ENCODE measurements at regions not wholly inside any gene's neighbourhood (a gene's known extent, or its start where the extent isn't known, plus 50 kb on each side); places are given as distances from the start of the nearest gene placed in this dataset.
"Not testable (repeated sequence)": the region's sequence is repeated elsewhere in the genome, so short reads cannot be mapped to it uniquely, and the experiment has no call there.

DNA sequence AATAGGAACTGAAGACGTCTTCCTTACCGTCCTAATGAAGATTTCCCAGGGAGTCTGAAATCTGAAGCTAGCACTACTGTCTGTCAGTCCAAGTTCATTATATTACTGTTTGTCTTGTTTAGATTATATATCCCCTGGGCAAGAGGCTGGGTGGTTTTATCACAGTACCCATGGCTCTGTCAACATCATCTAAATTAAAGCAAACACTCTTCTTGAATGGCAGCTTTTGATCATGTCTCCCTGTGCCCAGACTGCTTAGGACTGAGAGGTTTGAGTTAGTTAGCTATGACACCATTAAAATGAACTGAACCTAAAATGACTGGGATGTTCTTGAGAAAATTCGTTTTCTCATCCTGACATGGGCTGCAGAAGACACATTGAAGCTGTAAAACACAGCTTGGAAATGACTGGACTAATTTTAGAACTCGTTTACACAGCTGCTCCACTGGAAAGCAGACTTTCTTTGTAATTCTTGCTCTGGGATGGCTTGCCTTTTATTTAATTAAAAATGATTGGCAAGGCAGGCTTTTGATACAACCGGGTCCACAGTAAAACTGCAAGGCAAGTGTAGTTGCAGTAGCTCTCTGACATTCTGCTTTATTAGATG is 243.5 kb downstream of the MFSD1 start:
- DNase-seq (ENCODE audit: low read depth) = no peak

DNA sequence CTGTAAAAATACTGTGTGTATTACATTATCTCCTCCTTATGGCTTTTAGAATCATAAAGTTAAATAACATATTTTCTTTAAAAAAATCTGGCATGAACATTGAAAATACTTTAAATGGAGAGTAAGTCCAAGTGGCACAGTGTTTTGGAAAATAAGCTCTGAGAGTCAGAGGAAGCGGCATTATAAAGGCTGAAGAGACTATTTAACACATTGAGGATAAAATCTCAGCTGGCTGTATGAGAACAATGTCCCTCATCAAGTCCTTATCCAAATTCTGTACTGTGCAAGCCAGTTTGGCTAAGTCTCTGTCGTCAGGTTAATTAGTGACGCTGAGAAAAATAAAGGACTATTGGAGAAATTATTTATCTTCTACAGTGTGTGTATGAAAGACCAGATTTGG is 245.5 kb downstream of the MFSD1 start:
- no peak for DNase-seq (ENCODE audit: low read depth)

DNA sequence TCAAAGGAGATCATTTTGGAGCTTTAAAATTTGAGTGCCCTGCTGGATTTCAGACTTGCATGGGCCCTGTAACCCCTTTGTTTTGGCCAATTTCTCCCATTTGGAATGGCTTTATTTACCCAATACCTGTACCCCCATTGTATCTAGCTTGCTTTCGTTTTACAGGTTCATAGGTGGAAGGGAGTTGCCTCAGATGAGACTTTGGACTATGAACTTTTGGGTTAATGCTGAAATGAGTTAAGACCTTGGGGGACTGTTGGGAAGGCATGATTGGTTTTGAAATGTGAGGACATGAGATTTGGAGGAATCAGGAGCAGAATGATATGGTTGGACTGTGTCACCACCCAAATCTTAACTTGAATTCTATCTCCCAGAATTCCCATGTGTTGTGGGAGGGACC is 250.6 kb downstream of the MFSD1 start:
- DNase-seq (ENCODE audit: low read depth) = not testable (repeated sequence)

DNA sequence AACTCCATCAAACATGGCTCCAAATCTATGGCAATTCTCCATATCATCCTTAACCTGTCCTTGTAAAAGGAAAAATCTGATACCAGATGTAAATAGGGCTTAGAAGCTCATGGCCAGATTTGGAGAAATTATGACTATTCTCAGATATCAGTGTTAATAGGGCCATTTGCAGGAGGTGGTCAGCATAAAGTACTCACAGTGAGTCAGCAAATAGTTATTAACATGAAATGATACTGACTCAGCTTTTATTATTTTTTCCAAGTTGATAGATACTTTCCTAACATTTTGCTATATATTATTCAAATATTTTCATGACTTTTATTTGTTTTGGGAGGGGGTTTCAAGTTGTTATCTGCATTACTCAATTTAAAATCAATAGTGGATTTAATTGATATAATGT is 255.8 kb downstream of the MFSD1 start:
- no peak for DNase-seq (ENCODE audit: low read depth)

DNA sequence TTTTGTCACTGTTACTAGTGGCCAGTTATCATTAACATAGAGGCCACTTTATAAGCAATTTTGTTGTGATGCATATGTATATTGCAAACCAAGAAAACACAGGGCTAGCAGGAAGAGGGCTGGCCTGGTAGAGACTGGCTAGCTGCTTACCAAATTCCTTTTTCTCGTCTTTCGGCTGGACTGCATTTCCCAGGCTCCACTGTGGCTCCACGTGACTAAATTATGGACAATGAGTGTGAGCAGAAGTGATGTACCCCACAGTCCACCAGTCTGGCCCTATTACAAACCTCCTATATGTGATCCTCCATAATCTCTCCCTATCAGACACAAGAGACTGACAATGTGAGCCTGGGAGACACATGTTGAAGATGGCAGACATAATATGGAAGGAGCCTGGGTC is 257.0 kb downstream of the MFSD1 start:
- no peak for DNase-seq (ENCODE audit: low read depth)

DNA sequence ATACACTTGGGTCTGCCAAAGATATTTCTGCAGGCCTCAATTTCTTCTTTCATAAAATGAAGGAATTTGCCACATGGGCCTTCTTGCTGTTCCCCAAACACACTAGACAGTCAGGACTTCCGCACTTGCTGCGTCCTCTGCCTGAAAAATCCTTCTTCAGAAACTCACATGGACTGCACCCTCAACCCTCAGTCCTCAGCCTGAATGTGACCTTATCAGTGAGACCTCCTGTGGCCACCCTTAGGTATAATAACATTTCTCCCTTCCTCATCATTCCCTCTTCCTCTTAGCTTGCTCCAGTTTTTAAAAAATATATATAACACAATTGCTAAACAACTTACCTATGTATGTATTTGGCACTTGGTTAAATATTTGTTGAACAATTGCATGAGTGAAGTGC is 257.5 kb downstream of the MFSD1 start:
- DNase-seq (ENCODE audit: low read depth) = no peak

DNA sequence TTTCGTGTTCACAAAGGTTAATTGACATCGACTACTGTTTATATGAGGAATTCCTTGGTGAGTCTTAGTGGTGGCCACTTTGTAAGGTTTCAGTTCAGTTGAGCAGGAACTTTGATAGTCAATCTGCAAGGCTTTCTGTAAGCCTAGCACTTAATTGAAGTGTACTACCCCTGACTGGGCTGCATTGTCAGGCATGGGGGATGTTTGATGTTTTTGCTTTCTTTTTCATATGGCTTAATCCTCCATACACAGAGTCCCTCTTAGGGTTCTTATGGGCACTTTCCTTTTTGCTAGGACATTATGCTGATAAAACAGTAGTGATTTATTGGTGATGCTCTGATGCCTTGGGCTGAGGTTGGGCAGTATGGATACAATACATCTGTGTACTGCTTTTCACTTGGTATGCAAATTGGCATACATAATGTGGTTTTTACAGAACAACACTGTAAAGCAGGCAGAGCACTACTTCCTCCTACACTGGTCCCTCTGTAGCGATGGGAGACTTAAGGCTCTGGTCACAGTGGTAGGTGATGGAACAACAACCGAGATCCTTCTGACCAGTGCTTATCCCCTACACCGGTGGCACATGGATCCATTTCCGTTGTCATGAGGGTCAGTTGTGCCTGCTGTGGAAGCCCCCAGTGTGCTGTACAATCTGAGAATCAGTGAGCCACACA is 261.0 kb downstream of the MFSD1 start:
- no peak for DNase-seq (ENCODE audit: low read depth)

DNA sequence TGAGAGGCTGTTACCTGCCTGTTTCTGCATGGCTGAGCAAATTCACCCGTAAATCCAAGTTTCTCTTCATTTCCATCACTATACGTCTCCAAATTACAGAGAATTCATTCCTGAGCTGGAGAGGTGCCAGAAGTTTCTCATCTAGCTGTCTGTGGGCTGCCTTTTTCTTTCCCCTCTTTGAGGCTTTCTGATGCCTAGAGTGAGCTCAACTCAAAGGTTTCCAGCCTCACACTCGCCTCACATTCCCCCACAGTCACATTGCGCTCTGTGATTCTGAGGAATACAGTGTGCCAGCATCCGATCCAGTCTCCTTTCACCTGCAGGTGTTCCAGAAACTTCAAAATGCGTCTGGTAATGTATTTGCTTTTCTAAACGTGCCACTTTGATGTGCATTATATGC is 267.2 kb downstream of the MFSD1 start, which contains the start of gene IQCJ:
Gene IQCJ (plus strand): TSS at position 229 of the 400 bp plus-strand sequence.
- DNase-seq (ENCODE audit: low read depth) = no peak

DNA sequence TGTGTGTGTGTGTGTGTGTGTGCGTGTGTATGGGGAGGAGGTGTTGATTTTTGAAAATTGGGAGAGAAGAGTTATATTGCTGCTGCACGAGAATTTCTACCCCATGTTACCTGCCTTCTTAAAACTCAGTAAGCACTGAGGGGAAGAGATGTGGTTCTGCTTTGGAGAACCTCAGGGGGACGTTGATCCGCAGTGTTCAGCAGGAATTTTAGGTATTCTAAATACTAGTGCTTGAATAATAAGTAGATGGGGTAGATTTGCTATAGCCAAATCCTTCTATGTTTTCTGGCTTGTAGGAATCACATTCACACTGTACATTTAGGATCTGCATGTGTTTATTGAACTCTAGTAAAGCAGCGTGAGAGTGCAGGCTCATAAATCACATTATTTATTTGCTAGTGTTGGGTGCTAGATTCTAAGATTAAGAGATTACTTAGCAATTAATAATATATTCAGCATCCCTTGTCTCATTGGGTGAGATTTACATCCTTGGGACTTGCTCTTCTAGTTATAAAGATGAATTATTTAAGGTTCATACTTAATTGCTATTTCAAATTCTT is 268.1 kb downstream of the MFSD1 start:
- no peak for DNase-seq (ENCODE audit: low read depth)

DNA sequence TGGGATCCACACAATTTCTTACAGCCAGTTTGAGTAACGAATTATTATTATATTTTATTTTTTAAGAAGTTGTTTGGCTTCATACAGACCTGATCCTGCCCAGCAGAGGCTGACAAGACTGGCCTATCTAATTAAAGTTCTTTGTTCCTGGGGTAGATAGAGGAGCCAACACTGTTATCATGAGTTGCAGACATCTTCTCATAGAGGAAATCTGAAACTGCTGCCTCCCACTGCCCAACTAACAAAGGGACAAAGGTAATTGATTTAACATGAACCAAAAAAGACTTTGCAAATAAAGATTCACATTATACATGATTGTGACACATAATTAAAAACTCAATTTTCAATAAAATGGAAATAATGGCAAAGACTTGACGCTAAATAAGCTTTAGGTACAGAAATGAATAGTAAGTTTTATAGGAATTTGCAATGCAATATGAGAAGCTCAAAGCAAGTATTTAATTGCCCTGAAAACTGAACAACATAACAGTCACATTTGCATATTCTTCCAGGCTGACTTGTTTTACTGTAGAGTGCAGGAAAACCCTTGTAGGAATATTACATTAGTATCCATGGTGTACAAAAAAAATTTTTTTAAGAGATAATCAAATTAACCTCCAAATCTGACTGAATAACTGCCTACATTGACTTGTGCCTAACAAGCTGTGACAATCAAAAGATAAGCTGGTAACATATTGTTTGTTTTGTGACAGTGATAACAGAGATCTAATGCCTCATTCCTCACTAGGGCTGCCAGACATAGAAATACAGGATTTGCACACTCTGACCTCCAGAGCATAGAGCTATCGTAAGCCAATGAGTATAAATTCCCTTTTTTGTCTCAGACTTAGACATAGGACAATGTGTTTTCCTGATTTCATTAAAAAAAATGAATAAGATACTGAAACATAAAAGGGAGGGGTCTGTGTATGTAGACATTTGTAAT is 273.2 kb downstream of the MFSD1 start:
- no peak for DNase-seq (ENCODE audit: low read depth)

DNA sequence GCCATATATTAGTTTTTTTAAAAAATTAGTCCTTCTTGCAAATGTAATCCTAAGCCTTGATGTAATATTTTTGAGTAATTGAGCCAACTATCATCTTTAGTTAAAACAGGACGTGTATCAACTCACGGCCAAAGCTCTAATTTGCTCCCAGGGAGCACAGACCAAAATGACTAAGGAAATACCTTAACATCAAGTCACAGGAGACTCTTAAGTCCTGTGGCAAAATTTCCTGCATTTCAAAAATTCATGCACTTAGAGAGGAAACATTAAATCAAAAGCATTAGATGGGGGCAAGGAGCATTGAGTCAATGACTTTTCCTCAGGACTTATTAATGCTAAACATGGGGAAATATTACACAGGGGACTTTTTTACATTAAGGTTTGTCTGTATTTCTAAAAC is 276.0 kb downstream of the MFSD1 start:
- DNase-seq (ENCODE audit: low read depth) = peak; percentile 82

DNA sequence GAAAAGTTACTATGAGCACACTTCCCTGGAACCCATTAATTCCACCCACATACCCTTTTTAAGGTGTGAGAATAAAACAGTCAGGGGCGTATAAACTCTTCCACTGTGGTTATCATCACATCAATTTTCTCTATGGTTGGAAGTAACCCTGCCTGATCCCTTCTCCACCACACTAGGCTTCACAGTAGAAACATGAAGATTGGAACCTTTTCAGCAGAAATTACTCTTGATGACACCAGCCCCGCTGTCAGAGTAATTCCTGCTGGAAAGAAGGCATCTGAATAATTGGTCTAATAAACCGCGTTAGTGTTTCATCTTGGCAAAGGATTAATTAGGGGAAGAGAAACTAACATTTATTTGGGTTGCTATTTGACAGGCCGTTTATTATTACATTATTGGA is 278.4 kb downstream of the MFSD1 start:
- DNase-seq (ENCODE audit: low read depth) = no peak

DNA sequence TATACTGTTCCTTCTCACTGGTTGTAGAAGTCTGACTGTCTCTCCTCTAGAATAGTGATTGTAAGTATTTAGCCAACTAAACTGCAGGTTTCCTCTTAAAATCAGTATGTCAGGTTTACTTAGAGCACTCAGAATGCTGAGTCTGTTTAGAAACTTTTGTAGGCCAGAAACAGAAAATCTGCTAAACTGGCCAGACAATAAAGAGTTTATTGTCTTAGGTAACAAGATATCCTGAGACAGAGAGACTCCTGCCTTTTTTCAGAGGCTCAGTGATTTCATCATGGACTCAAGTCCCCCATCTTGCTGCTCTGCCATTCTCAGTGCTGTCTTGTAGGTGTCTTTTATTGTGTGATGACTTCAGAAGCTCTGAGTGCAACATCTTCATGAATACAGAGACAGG is 279.0 kb downstream of the MFSD1 start:
- no peak for DNase-seq (ENCODE audit: low read depth)

DNA sequence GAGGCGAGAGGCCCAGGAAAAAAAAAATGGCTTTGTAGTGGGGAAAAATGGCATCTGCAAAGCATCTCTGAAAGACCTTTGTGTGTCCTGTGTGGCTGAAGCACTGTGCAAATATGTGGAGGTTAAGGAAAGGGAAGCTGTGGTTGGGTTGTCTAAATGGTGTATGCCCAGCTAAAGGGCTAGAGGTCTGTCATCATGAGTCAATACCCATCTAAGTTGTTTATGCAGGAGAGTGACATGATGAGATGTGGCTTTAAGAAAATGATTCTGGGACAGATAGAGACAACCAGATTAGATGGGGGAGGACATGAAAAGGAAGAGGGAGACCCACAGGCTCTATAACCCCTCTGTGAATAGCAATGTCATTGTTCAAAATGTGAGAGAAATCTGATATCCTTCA is 280.7 kb downstream of the MFSD1 start:
- DNase-seq (ENCODE audit: low read depth) = peak; percentile 60

DNA sequence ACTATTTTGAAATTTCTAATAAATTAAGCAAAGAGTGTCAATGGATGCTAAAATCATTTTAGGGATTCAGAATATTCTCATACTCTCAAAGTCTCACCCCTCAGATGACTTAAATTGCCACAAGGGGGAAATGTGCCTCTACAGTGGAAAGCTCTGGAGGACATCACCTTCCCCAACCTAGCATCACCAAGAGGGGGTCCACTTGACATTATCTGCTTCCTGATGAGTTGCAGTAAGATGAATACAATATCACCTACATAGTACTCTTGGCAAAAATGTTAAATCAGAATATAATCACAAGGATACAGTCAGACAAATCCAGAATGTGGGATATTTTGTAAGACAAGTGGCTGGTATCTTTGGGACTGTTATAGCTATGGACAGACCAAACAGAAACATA is 290.1 kb downstream of the MFSD1 start:
- no peak for DNase-seq (ENCODE audit: low read depth)

DNA sequence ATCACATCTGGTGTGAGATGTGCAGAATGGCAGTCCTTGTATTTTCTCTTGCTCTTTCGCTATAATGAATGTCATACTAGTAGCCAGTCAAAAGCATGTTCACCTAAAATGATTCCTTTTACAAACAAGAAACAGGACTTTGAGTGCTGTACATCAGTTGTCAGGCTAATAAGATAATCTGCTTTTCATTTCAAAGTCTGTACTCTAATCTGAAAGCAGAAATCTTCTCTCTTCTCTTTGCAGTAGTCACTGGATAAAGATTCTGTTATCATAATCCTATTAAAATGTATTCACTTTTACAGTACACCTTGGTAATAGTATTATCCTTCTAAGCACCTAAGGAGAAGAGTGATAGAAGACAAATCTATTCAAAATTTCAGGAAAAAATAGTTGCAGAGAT is 300.1 kb downstream of the MFSD1 start:
- DNase-seq (ENCODE audit: low read depth) = no peak

DNA sequence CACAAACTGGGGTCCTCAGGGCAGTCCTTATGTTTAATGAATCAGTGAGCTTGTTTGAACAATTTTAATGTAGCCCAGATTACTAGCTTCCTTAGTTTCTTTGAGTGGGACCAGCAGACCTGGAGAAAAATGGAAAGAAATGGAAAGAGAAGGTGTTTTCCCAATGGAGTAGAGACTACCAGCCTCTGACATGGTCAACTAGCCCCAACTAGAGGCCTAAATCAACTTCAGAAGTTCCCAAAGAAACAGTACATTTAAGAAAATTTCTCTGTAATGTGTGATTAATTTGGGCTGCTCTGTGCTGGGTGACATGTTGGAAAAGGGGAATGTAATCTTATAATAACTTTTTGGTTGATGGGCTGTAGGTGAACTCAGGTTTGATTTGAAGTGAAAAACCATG is 310.9 kb downstream of the MFSD1 start:
- DNase-seq (ENCODE audit: low read depth) = no peak

DNA sequence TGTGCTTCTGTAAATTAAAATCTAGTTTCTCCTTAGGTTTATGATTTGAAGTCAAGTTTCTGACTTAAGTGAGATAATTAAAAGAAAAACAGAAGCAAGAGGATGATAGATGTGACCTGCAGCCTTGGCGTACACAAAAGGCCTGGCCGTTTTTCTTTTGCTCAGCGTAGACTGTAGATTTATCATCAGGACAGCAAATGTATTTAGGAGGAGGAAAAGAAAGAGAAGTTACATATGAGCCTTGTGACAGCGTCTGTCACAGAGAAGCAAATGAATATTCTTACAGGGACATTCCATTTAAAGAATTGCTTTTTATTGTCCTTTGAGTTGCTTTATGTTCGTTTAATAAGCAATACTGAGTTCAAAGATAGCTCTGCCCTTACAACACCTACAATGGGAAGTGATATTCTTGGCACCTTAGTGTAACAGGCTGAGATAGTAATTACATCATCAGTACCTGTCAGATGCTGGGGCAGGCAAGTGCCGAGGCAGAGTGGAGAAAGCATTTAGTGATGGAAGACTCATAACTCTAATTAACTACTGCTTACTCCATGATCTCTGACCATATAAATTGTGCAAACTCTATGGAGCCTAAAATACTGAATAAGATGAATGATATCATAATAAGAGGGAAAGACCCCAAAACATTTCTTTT is 311.5 kb downstream of the MFSD1 start:
- DNase-seq (ENCODE audit: low read depth) = no peak

DNA sequence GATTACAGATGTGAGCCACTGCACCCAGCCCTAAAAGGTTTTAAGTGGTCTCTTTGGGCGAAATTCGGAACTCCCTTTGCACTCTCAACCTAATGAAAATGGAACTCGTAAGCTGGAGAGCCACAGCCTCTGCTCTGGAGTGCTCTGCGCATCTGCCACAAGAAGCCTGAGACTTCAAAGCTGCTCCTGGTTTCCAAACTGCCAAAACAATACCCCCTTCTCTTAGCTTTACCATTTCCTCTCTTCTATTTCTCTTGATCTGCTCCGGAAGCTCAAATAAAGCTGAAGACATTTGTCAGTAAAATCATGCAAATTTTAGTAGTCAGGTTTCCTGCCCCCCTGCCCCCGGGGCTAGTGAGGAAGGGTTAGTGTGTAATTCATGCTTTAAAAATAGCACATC is 312.7 kb downstream of the MFSD1 start:
- no peak for DNase-seq (ENCODE audit: low read depth)

DNA sequence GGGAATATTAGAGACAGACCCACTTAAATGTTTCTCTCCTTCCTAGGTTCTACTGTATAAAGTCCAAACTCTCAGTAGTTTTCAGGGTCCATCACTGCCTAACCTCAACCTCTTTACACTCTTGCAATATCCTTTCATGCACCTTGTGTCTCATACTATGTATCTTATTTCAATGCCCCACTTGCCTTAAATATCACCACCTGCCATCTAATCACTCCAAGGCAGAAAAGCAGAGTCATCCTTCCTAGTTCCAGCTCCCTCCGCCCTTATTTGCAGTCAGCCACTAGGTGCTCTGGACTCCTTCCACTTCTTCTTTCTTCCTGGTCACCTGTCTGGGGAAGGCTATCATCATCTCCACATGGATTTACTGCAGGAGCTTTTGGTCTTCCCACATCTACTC is 322.0 kb downstream of the MFSD1 start:
- DNase-seq (ENCODE audit: low read depth) = no peak

DNA sequence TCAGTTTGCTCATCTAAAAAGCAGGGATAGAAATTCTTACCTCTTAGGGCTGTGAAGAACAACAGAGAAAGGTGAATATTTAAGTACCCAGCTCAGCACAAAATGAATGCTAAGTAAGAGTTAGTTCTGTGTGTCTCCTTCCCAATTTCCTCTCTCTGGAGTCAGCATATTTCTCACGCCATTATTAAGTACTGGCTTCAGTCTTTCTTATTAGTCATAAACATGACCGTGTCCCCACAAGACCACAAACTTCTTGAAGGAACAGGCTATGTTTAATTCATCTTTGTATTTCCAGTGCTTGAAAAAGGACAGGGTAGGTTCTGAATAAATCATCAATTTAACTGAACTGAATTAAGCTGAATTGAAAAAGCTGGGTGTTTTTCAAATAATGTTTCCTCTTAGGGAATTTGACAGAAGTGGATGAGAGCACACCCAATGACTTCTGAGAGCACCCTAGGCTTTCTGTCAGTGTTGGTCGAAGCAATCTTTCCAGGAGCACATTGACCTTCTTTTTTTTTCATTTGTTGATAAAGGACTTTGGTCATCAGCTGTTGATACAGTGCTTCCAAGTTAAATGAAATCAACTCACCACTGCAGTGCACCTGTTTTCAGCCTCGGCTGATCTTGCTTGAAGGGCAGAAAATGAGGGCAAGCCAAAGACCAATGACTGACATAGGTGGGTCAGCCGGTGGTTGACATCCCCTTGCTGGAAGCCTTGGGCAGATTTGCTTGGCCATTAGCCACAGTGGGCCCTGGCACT is 324.6 kb downstream of the MFSD1 start:
- peak; percentile 40 for DNase-seq (ENCODE audit: low read depth)

DNA sequence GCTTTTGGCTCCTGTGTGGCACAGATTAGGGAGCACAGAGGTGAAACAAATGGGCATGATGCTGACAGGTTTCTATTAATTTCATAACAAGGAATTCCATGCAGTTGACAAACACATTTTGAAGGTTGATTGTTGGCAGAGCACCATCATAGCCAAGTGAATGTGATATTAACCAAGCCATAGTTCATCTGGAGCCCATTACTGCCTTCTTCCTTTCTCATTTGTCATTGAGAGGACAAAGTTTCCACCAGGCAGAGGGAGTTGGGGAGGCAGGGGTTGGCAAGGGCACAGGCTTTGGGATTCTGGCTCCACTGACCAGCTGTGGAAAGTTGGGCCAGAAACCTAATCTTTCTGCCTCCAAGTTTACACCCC is 325.2 kb downstream of the MFSD1 start:
- DNase-seq (ENCODE audit: low read depth) = no peak
